HepG2 (cell line): ENCODE measurements at regions not wholly inside any gene's neighbourhood (a gene's known extent, or its start where the extent isn't known, plus 50 kb on each side); places are given as distances from the start of the nearest gene placed in this dataset.

Source experiments
- ATAC-seq: fragments of 200-7000 bp; cut with Tn5 transposase; 3 replicates; pipeline ENCODE4 v1.9.1; 2020; ENCODE audit warnings: mild to moderate bottlenecking, moderate library complexity
- BruUV-seq: library from RNA; stranded (reverse); fragments of 400-500 nt; replicated peaks from 2 replicates; lab custom pipeline; 2021; lab: Mats Ljungman, UMichigan
- CTCF ChIA-PET: fragments of 300-600 bp; formaldehyde crosslinking; extraction: SDS; loops from one replicate; lab custom pipeline; 2021; ENCODE audit warnings: low total read pairs, inconsistent platforms, low intra/inter-chr PET ratio; lab: Yijun Ruan, JAX
- POLR2A ChIA-PET: fragments of 350-600 bp; sonication (Branson Sonifier 250); formaldehyde crosslinking; loops from one replicate; lab custom pipeline; 2020; ENCODE audit warnings: antibody characterized with exemption, inconsistent platforms; lab: Yijun Ruan, JAX
- DNase-seq: peaks from one replicate; pipeline ENCODE4 v3.0.0-alpha.2; 2015; ENCODE audit warnings: low spot score
- FAIRE-seq: peaks from 3 replicates; lab custom pipeline; 2011; peaks lifted over from hg19 to GRCh38; lab: Jason Lieb, UNC
- H2AFZ ChIP-seq: one replicate; pipeline ENCODE4 v1.6.1; 2011; ENCODE audit warnings: low read length, inconsistent platforms
- H3K27ac ChIP-seq: fragments of 300-600 bp; 3 replicates; pipeline ENCODE4 v1.8.0; 2011; ENCODE audit warnings: mixed run types, mild to moderate bottlenecking, mixed read lengths, low read length, inconsistent platforms; ENCODE audit not compliant: insufficient read depth; ENCODE audit errors: extremely low read length
- H3K27me3 ChIP-seq, 2 experiments: fragments of 200-600 bp in 1 of 2; 2 replicates in 1 of 2; 3 replicates in 1 of 2; pipeline versions ENCODE4 v1.6.0 to v1.8.0; 2011; ENCODE audit warnings: low read length in 2 of 2, mild to moderate bottlenecking in 2 of 2, moderate library complexity in 2 of 2, inconsistent platforms in 1 of 2; ENCODE audit not compliant: insufficient read depth in 2 of 2, control insufficient read depth in 1 of 2
- H3K36me3 ChIP-seq, 2 experiments: fragments of 200-600 bp in 1 of 2; replicated peaks in 1 of 2; 2 replicates in 1 of 2; 3 replicates in 1 of 2; pipeline versions ENCODE4 v1.5.1 to v1.8.0; 2011; ENCODE audit warnings: low read length in 2 of 2, inconsistent platforms in 1 of 2; ENCODE audit not compliant: insufficient read depth in 2 of 2, control insufficient read depth in 1 of 2
- H3K4me1 ChIP-seq: 2 replicates; pipeline ENCODE4 v1.5.1; 2012; ENCODE audit warnings: low read length, inconsistent platforms; ENCODE audit not compliant: insufficient read depth
- H3K4me2 ChIP-seq: 2 replicates; pipeline ENCODE4 v1.6.0; 2011; ENCODE audit warnings: low read depth, low read length, inconsistent platforms
- H3K4me3 ChIP-seq, 3 experiments: fragments of 200-600 bp in 1 of 3; sonication (generic), shearing (Covaris generic) in 1 of 3; replicated peaks in 1 of 3; 2 replicates each; pipeline ENCODE4 v1.5.1; 2011 to 2016; ENCODE audit warnings: low read length in 3 of 3, inconsistent platforms in 2 of 3, low read depth in 2 of 3, mild to moderate bottlenecking in 2 of 3, control low read depth in 1 of 3, mixed read lengths in 1 of 3; ENCODE audit not compliant: insufficient read depth in 1 of 3
- H3K79me2 ChIP-seq: one replicate; pipeline ENCODE4 v1.6.1; 2011; ENCODE audit warnings: low read length, inconsistent platforms; ENCODE audit not compliant: insufficient read depth
- H3K9ac ChIP-seq: 2 replicates; pipeline ENCODE4 v1.6.0; 2011; ENCODE audit warnings: mild to moderate bottlenecking, low read depth, low read length, inconsistent platforms; ENCODE audit not compliant: insufficient read depth
- H3K9me3 ChIP-seq: 2 replicates; pipeline ENCODE4 v1.5.1; 2012; ENCODE audit warnings: mild to moderate bottlenecking, low read length
- H4K20me1 ChIP-seq: 2 replicates; pipeline ENCODE4 v1.6.0; 2011; ENCODE audit warnings: inconsistent platforms, mild to moderate bottlenecking, low read length, moderate library complexity; ENCODE audit not compliant: insufficient read depth
- AHR ChIP-seq: IDR thresholded peaks from 2 replicates; pipeline ENCODE4 v1.6.1; 2018; ENCODE audit warnings: missing genetic modification reagents, missing compliant biosample characterization
- AKNA ChIP-seq: sonication (generic); formaldehyde crosslinking; IDR thresholded peaks from 2 replicates; pipeline ENCODE4 v1.4.0; 2020; ENCODE audit warnings: missing genetic modification reagents, borderline replicate concordance
- ATF7-NPFF ChIP-seq: sonication (generic); formaldehyde crosslinking; IDR thresholded peaks from 2 replicates; pipeline ENCODE4 v1.8.1; 2023; ENCODE audit warnings: mild to moderate bottlenecking, low read depth, missing genetic modification reagents, moderate library complexity
- BRCA1 ChIP-seq: sonication (generic); formaldehyde crosslinking; IDR thresholded peaks from 2 replicates; pipeline ENCODE4 v1.4.0; 2020; ENCODE audit warnings: missing genetic modification reagents
- CENPT ChIP-seq: sonication (generic); formaldehyde crosslinking; IDR thresholded peaks from 2 replicates; pipeline ENCODE4 v1.8.0; 2022; ENCODE audit warnings: low read depth, mild to moderate bottlenecking, moderate library complexity, missing genetic modification reagents
- LRRFIP1 ChIP-seq: sonication (generic); formaldehyde crosslinking; conservative IDR thresholded peaks from 2 replicates; pipeline ENCODE4 v1.4.0; 2020; ENCODE audit warnings: missing genetic modification reagents
- RBAK ChIP-seq: sonication (generic); formaldehyde crosslinking; IDR thresholded peaks from 2 replicates; pipeline ENCODE4 v1.5.1; 2020; ENCODE audit warnings: mild to moderate bottlenecking, missing genetic modification reagents
- UBTF ChIP-seq: sonication (generic); formaldehyde crosslinking; IDR thresholded peaks from 2 replicates; pipeline ENCODE4 v1.4.0; 2020; ENCODE audit warnings: mild to moderate bottlenecking, missing genetic modification reagents
- ZNF17 ChIP-seq: sonication (generic); formaldehyde crosslinking; IDR thresholded peaks from 2 replicates; pipeline ENCODE4 v1.5.0; 2020; ENCODE audit warnings: mild to moderate bottlenecking, missing genetic modification reagents
- ZNF343 ChIP-seq: sonication (generic); formaldehyde crosslinking; IDR thresholded peaks from 2 replicates; pipeline ENCODE4 v1.4.0; 2020; ENCODE audit warnings: mild to moderate bottlenecking, missing genetic modification reagents
- ZNF432 ChIP-seq: sonication (generic); formaldehyde crosslinking; IDR thresholded peaks from 2 replicates; pipeline ENCODE4 v1.5.0; 2020; ENCODE audit warnings: missing genetic modification reagents, mild to moderate bottlenecking, borderline replicate concordance
- ZNF776 ChIP-seq: sonication (generic); formaldehyde crosslinking; IDR thresholded peaks from 2 replicates; pipeline ENCODE4 v1.4.0; 2020; ENCODE audit warnings: mild to moderate bottlenecking, missing genetic modification reagents
- ZNF782 ChIP-seq: sonication (generic); formaldehyde crosslinking; IDR thresholded peaks from 2 replicates; pipeline ENCODE4 v1.4.0; 2020; ENCODE audit warnings: missing genetic modification reagents, mild to moderate bottlenecking, borderline replicate concordance
- WGBS: methylation state at CpG from one replicate; pipeline ENCODE4 v1.1.6; 2017; ENCODE audit warnings: low lambda C conversion rate; 5-methylcytosine and 5-hydroxymethylcytosine counted together
- in situ Hi-C: cut with HindIII; loops from 2 replicates; pipeline ENCODE4 v1.10.0; 2017; ENCODE audit warnings: low pct_unique_long_range_greater_than_20kb; ENCODE audit not compliant: extremely low pct_ligation_motif_present
- intact Hi-C: fragments of 100-400 bp; cut with micrococcal nuclease; formaldehyde crosslinking; loops from one replicate; pipeline ENCODE4 v1.10.0; 2022; ENCODE audit not compliant: unreplicated experiment
- TF ChIP-seq, protein P1 (sequence below): IDR thresholded peaks from 2 replicates; pipeline ENCODE4 v1.6.1; 2018; ENCODE audit warnings: missing genetic modification reagents, mild to moderate bottlenecking, missing compliant biosample characterization

GRCh38 chr6:129959358-129959930, 58.9 kb upstream of the L3MBTL3 start:
- Histone ChIP-seq H3K36me3 (no peaks in the 10 kb centered on the region), H3K27me3 (peaks cover 2% of the 10 kb centered on the region in 2 experiments; a peak in 2 of 5 replicates), H3K4me2 (no peak overlapping the region), H3K9ac (no peak overlapping the region), H4K20me1 (no peaks in the 10 kb centered on the region), H3K4me1 (no peaks in the 10 kb centered on the region), H3K9me3 (no peaks in the 10 kb centered on the region), H2AFZ (no peak overlapping the region), H3K27ac (no peak overlapping the region), H3K4me3 (no peak overlapping the region), H3K79me2 (no peaks in the 10 kb centered on the region)
- POLR2A ChIA-PET, result no interaction called here
- CTCF ChIA-PET, result no interaction called here
- in situ Hi-C loops, result no loop called here
- ATAC-seq, result peak; percentile 23; the same call in 2 of the 3 replicates
- WGBS, result 53% methylated on average over 14 of the region's 16 CpGs
- FAIRE-seq, result no peak
- no TSS peak for BruUV-seq
- no peak for DNase-seq
- intact Hi-C loops, result no loop called here
- no peak for TF ChIP-seq ZNF776 (CRISPR knock-in tag)
- TF ChIP-seq, protein P1, sequence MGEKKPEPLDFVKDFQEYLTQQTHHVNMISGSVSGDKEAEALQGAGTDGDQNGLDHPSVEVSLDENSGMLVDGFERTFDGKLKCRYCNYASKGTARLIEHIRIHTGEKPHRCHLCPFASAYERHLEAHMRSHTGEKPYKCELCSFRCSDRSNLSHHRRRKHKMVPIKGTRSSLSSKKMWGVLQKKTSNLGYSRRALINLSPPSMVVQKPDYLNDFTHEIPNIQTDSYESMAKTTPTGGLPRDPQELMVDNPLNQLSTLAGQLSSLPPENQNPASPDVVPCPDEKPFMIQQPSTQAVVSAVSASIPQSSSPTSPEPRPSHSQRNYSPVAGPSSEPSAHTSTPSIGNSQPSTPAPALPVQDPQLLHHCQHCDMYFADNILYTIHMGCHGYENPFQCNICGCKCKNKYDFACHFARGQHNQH (CRISPR knock-in tag), result no peak
- TF ChIP-seq ZNF17, result no peak
- no peak for TF ChIP-seq BRCA1 (CRISPR knock-in tag)
- TF ChIP-seq ZNF782 (CRISPR knock-in tag), result no peak
- no peak for TF ChIP-seq AHR (CRISPR knock-in tag)
- no peak for TF ChIP-seq ZNF432
- no peak for TF ChIP-seq RBAK
- TF ChIP-seq ZNF343 (CRISPR knock-in tag), result no peak
- no peak for TF ChIP-seq ATF7-NPFF
- TF ChIP-seq LRRFIP1 (CRISPR knock-in tag), result no peak
- TF ChIP-seq AKNA (CRISPR knock-in tag), result no peak
- no peak for TF ChIP-seq UBTF (CRISPR knock-in tag)
- TF ChIP-seq CENPT (CRISPR knock-in tag), result no peak
